ENCODE measurements at regions not wholly inside any gene's neighbourhood (a gene's known extent, or its start where the extent isn't known, plus 50 kb on each side); places are given as distances from the start of the nearest gene placed in this dataset.
"Not testable (repeated sequence)": the region's sequence is repeated elsewhere in the genome, so short reads cannot be mapped to it uniquely, and the experiment has no call there.

- no peak for TF ChIP-seq CTCF (IDR thresholded peaks at IDR 0.05; ENCODE audit: low read depth, low read length)
- no peak for DNase-seq (ENCODE audit: extremely low read depth, low read depth)
Observed at GRCh38 chr20:19122395-19122794, 90.0 kb upstream of the SLC24A3 start.

- no peak for TF ChIP-seq CTCF (IDR thresholded peaks at IDR 0.05; ENCODE audit: low read depth, low read length)
- no peak for DNase-seq (ENCODE audit: extremely low read depth, low read depth)
Observed at GRCh38 chr20:19125508-19125907, 86.9 kb upstream of the SLC24A3 start.

- no peak for TF ChIP-seq CTCF (IDR thresholded peaks at IDR 0.05; ENCODE audit: low read depth, low read length)
- no peak for DNase-seq (ENCODE audit: extremely low read depth, low read depth)
Observed at GRCh38 chr20:19129306-19129705, 83.1 kb upstream of the SLC24A3 start.

GRCh38 chr20:19129976-19130612, 82.3 kb upstream of the SLC24A3 start:
- no peak for DNase-seq (ENCODE audit: extremely low read depth, low read depth)
- TF ChIP-seq CTCF (IDR thresholded peaks at IDR 0.05; ENCODE audit: low read depth, low read length) = no peak

GRCh38 chr20:19130613-19130984, 81.8 kb upstream of the SLC24A3 start:
- TF ChIP-seq CTCF (IDR thresholded peaks at IDR 0.05; ENCODE audit: low read depth, low read length) = no peak
- no peak for DNase-seq (ENCODE audit: extremely low read depth, low read depth)

- no peak for DNase-seq (ENCODE audit: extremely low read depth, low read depth)
- no peak for TF ChIP-seq CTCF (IDR thresholded peaks at IDR 0.05; ENCODE audit: low read depth, low read length)
Observed at GRCh38 chr20:19137641-19138040, 74.8 kb upstream of the SLC24A3 start.

GRCh38 chr20:19138758-19139157, 73.7 kb upstream of the SLC24A3 start:
- DNase-seq (ENCODE audit: extremely low read depth, low read depth) = no peak

GRCh38 chr20:19139584-19139983, 72.9 kb upstream of the SLC24A3 start:
- DNase-seq (ENCODE audit: extremely low read depth, low read depth) = not testable (repeated sequence)

More at GRCh38 chr20:19138758-19139157, 73.7 kb upstream of the SLC24A3 start:
- no peak for TF ChIP-seq CTCF (IDR thresholded peaks at IDR 0.05; ENCODE audit: low read depth, low read length)
